CD4-positive, alpha-beta T cell treated with Interleukin-4 for 4 hours (primary cell): ENCODE measurements at regions not wholly inside any gene's neighbourhood (a gene's known extent, or its start where the extent isn't known, plus 50 kb on each side); places are given as distances from the start of the nearest gene placed in this dataset.
"Not testable (repeated sequence)": the region's sequence is repeated elsewhere in the genome, so short reads cannot be mapped to it uniquely, and the experiment has no call there.

Source experiments
- DNase-seq: peaks from one replicate; pipeline ENCODE4 v3.0.0-alpha.2; 2020

- no peak for DNase-seq
Observed at GRCh38 chr5:4022056-4022670, 426.5 kb downstream of the IRX1 start.

- no peak for DNase-seq
Observed at GRCh38 chr5:4023091-4023752, 427.6 kb downstream of the IRX1 start.

DNA sequence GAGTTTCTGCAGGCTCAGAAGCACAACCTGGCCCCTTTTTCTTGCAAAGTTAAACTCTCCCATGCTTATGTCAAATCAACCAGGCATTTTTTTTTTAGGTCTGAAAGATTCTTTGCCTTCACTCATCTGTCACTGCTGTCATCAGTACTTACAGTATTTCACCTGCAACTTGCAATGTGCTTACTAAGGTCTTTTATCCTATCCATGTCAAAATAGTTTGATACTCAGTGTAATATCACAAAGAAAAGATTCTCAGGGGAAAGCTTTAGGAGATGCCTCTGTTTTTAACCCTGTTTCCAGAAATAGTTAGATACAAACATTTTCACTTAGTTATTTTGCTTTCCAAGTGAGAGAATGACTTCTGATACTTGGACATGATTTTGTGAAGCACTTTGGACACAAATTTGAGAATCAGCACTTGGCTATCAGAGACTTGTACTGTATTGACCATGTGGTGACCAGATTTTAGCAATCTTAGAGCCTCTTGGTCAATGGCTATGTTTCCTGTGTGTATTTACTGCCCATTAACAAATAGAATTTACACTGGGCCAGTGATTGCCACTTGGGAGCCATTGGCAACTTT is 428.2 kb downstream of the IRX1 start:
- no peak for DNase-seq

- no peak for DNase-seq
Observed at GRCh38 chr5:4027088-4027734, 431.6 kb downstream of the IRX1 start.

GRCh38 chr5:4028384-4028783 is 432.8 kb downstream of the IRX1 start:
- DNase-seq, result no peak

DNA sequence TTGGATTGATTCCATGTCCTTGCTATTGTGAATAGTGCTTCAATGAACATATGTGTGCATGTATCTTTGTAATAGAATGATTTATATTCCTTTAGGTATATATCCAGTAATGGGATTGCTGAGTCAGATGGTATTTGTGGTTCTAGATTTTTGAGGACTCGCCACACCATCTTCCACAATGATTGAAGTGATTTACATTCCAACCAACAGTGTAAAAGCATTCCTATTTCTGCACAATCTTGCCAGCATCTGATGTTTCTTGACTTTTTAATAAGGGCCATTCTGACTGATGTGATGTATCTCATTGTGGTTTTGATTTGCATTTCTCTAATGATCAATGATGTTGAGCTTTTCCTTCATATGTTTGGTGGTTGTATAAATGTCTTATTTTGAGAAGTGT is 437.9 kb downstream of the IRX1 start:
- not testable (repeated sequence) for DNase-seq

- DNase-seq, result no peak
Observed at GRCh38 chr5:4036861-4037260, 441.2 kb downstream of the IRX1 start.

DNA sequence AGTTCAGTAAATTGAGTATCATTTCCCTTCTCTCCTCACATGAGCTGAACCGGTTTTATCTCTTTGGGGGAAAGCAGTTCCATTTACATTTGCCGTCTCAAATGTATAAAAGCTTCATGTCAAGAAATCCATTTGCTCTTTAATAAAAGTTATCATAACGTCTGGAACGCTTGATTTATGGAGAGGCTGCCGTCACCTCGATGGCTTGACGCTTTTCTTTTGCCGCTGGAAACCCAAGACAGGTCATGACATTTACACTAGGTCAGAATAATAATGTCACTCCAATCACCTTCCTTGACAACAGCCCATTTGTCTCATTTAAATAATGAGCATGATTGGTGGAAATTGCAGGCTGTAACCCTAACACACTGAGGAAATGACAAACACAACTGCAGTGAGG is 443.4 kb downstream of the IRX1 start:
- no peak for DNase-seq

- no peak for DNase-seq
Observed at GRCh38 chr5:4042311-4042710, 446.7 kb downstream of the IRX1 start.

DNA sequence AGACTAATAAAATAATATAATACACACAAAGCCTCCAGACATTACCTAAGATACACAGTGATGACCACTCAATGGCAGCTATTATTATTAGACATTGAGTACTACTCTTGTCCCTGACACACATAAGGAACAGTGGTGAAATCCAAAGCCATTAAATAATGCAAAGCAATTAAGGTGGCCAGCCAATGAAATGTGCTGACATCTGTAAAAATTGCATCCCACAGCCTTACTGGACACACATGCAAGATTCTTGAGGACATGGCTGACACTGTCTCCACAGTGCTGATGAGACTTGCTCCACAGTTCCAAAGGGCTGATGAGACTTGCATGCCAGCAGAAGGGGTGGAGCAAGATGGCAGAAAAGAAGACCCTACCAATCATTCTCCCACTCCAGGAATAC is 447.5 kb downstream of the IRX1 start:
- DNase-seq, result no peak

DNA sequence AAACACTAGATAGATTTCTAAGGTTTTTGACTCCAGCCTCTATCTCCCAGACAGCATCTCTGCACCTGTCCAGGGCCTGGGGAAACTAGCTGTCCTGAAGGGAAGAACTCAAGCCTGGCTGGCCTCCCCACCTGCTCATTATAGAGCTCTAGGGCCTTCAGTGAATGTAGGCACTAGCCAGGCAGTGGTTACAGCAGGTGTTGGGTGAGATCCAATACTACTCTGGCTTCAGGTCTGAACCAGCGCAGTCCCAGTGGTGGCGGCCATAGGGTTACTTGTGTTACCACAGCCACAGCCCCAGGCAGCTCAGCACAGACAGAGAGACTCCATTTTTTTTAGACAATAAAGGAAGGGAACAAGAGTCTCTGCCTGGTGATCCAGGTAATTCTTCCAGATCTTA is 449.2 kb downstream of the IRX1 start:
- no peak for DNase-seq

- no peak for DNase-seq
Observed at GRCh38 chr5:4048398-4048797, 452.8 kb downstream of the IRX1 start.

GRCh38 chr5:4050203-4050602 is 454.6 kb downstream of the IRX1 start:
- DNase-seq, result no peak

- DNase-seq, result no peak
Observed at GRCh38 chr5:4053136-4053535, 457.5 kb downstream of the IRX1 start.

GRCh38 chr5:4054092-4054491 is 458.5 kb downstream of the IRX1 start:
- no peak for DNase-seq

DNA sequence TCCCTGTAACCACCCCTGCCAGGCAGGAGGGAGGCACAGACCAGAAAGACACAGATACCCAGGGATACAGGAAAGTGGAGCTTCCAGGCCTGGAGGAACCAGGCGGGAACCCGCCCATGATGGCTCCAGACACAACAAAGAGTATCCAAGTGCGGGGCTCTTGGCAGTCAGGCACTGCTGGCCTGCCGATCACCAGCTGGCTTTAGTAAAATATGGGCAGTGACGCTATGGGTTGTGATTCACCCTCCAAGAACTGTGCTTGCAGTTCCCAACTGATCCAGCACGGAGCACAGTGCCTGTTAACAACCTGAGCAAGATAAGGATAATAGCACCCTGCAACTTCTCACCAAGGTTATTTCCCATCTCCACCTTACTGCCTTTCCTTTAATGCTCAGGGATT is 463.3 kb downstream of the IRX1 start:
- no peak for DNase-seq

DNA sequence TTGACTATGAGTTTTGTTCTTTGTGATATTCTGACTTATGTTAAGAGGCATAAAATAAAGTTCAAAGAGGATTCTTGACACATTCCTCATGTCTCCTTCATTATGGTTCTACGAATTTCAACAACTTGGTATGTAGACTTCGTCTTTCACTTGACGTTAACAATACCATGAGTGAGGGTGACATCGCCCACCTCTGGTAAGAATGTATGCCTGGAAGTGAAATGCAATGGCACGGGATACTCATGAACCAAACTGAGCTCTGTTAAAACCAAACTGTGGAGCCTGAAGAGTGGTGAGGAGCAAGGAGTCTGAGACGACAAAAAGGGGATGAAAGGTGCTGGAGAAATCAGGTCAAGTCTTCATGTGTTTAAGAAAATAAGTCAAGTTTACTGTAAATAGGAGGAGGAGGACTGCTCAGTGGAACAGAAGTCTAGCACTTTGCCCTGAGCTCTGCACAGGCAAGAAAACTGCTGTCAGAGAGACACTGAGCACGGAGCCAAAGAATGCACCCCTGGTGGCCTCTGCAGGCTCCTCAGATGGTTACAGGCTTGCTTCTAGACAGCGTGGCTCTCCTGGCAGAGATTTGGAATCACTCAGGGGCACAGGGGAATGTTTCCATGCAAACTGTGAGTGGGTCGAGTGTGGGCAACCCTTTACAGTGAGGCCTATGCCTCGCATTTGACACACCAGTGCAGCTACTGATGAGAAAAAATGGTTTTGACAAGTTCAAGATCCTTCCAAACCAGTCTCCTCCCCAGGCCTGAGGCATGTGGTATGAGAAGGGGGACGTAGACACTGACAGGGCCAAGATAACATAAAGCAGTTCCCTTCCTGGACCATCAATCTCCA is 470.1 kb downstream of the IRX1 start:
- no peak for DNase-seq

DNA sequence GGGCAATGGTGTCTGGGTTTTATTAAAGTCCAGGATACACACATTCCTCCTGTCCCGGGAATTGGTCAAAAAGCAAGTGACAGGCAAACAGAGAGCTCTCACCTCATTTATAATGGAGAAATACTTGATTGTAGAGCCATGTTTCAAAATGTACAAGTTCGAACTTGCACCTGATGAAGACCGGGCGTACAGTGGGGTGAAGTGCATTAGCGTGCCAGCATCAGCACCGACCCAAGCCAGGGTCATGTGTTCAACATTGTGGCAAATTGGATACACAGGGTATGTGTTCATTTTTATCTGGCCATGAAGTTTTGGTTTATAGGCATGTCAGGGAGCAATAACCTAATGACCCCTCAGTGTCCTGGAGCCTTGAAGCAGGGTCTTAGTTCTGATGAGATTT is 472.5 kb downstream of the IRX1 start:
- DNase-seq, result no peak

DNA sequence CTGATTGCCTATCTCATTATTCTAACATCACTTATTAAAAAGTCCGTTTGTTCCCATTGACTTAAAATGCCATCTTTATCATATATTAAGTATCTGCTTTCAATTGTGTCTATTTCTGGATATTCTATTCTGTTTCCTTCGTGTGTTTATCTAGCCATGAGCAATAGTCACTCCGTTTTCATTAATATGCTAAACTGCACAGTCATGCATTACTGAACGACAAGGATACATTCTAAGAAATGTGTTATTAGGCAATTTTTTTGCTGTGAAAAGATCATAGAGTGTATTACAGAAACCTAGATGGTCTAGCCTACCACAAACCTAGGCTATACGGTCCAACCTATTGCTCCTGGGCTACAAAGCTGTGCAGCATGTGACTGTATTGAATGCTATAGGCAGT is 482.9 kb downstream of the IRX1 start:
- DNase-seq, result no peak

GRCh38 chr5:4079831-4080230 is 484.2 kb downstream of the IRX1 start:
- no peak for DNase-seq

- DNase-seq, result no peak
Observed at GRCh38 chr5:4080370-4080769, 484.7 kb downstream of the IRX1 start.

DNA sequence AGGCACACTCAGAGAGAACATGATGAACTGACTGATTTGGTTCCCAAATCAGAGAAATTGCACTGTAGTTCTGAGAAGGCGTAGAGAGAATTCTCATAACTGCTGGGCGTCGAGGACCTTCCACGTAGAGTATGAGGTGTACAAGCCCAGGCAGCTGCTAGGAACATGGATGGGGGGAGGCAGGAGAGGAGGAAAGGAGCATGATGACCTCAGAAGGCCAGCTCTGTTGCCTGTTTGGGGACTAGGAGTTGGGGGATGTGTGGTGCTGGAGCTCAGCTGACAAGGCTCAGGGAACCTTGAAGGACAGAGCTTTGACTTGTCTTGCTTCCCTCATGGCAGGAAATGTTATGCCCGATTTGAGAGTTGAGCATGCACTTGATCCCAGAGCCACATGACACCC is 485.4 kb downstream of the IRX1 start:
- DNase-seq, result no peak

- no peak for DNase-seq
Observed at GRCh38 chr5:4081466-4081865, 485.8 kb downstream of the IRX1 start.
